ENCODE measurements at regions not wholly inside any gene's neighbourhood (a gene's known extent, or its start where the extent isn't known, plus 50 kb on each side); places are given as distances from the start of the nearest gene placed in this dataset.

GRCh38 chr9:16112116-16112515 lies 559.3 kb downstream of the CCDC171 start:
- DNase-seq = peak; percentile 71
- no peak for TF ChIP-seq CTCF (conservative IDR thresholded peaks at IDR 0.05)
- H3K36me3 ChIP-seq (ENCODE audit: control insufficient read depth, insufficient read depth, low read length) = no peaks in the 10 kb centered on the region
- H3K9ac ChIP-seq (ENCODE audit: extremely low read depth, low read length, poor library complexity, severe bottlenecking) = no peak overlapping the region
- no peaks in the 10 kb centered on the region for H3K27me3 ChIP-seq (ENCODE audit: control insufficient read depth, insufficient read depth, low read length, poor library complexity, severe bottlenecking)
- no peak overlapping the region for H3K4me3 ChIP-seq (ENCODE audit: low read length)
- Mint-ChIP-seq H3K9me3 (no peaks in the 10 kb centered on the region), H3K36me3 (ENCODE audit: low read depth) (no peaks in the 10 kb centered on the region), H3K4me3 (no peak overlapping the region), H3K4me1 (no peaks in the 10 kb centered on the region), H3K27me3 (ENCODE audit: insufficient read depth) (no peaks in the 10 kb centered on the region), H3K27ac (no peak overlapping the region)
- H3K27ac ChIP-seq (ENCODE audit: low read depth, low read length) = no peak overlapping the region
- WGBS, 2 experiments (ENCODE audit: insufficient coverage in 1 of 2, insufficient read length in 1 of 2) = 89 to 94% methylated on average over 5 to 6 of the region's 6 CpGs
- H3K4me1 ChIP-seq (ENCODE audit: control insufficient read depth, insufficient read depth, low read length) = no peaks in the 10 kb centered on the region
- H3K9me3 ChIP-seq (ENCODE audit: control insufficient read depth, low read length) = no peaks in the 10 kb centered on the region

DNA sequence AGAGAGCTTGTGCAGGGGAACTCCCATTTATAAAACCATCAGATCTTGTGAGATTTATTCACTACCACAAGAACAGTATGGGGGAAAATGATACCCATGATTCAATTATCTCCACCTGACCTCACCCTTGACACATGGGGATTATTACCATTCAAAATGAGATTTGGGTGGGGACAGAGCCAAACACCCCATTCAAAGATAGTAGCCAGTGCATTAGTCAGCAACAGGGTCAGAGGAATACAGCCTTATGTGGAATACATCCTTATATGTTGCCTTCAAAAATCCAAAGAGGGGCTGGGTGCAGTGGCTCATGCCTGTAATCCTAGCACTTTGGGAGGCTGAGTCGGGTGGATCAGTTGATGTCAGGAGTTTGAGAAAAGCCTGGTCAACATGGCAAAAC lies 563.2 kb downstream of the CCDC171 start:
- H3K4me3 Mint-ChIP-seq = no peak overlapping the region
- Histone ChIP-seq H3K9ac (ENCODE audit: extremely low read depth, low read length, poor library complexity, severe bottlenecking) (no peak overlapping the region), H3K27ac (ENCODE audit: low read depth, low read length) (no peak overlapping the region), H3K4me1 (ENCODE audit: control insufficient read depth, insufficient read depth, low read length) (no peaks in the 10 kb centered on the region), H3K36me3 (ENCODE audit: control insufficient read depth, insufficient read depth, low read length) (no peaks in the 10 kb centered on the region), H3K27me3 (ENCODE audit: control insufficient read depth, insufficient read depth, low read length, poor library complexity, severe bottlenecking) (no peaks in the 10 kb centered on the region), H3K9me3 (ENCODE audit: control insufficient read depth, low read length) (no peaks in the 10 kb centered on the region), H3K4me3 (ENCODE audit: low read length) (no peak overlapping the region)
- H3K4me1 Mint-ChIP-seq = peaks cover 13% of the 10 kb centered on the region
- no peak for TF ChIP-seq CTCF (conservative IDR thresholded peaks at IDR 0.05)
- no peaks in the 10 kb centered on the region for H3K9me3 Mint-ChIP-seq
- no peak overlapping the region for H3K27ac Mint-ChIP-seq
- no peak for DNase-seq
- H3K27me3 Mint-ChIP-seq (ENCODE audit: insufficient read depth) = no peaks in the 10 kb centered on the region
- 92% methylated on average over 1 of the region's 1 CpG; no CpG with 5 or more reads in 1 of the 2 experiments for WGBS, 2 experiments (ENCODE audit: insufficient coverage in 1 of 2, insufficient read length in 1 of 2)
- H3K36me3 Mint-ChIP-seq (ENCODE audit: low read depth) = no peaks in the 10 kb centered on the region

- Mint-ChIP-seq H3K27ac (no peak overlapping the region), H3K9me3 (no peaks in the 10 kb centered on the region)
Observed at GRCh38 chr9:16118043-16118442, 565.2 kb downstream of the CCDC171 start.

More at GRCh38 chr9:16118043-16118442, 565.2 kb downstream of the CCDC171 start:
- no peak overlapping the region for H3K9ac ChIP-seq (ENCODE audit: extremely low read depth, low read length, poor library complexity, severe bottlenecking)
- no peaks in the 10 kb centered on the region for H3K36me3 ChIP-seq (ENCODE audit: control insufficient read depth, insufficient read depth, low read length)
- no peak overlapping the region for H3K4me3 ChIP-seq (ENCODE audit: low read length)
- Mint-ChIP-seq H3K4me3 (no peak overlapping the region), H3K27me3 (ENCODE audit: insufficient read depth) (no peaks in the 10 kb centered on the region), H3K4me1 (peaks cover 13% of the 10 kb centered on the region), H3K36me3 (ENCODE audit: low read depth) (no peaks in the 10 kb centered on the region)
- no peak for TF ChIP-seq CTCF (conservative IDR thresholded peaks at IDR 0.05)
- no peaks in the 10 kb centered on the region for H3K9me3 ChIP-seq (ENCODE audit: control insufficient read depth, low read length)
- no peak overlapping the region for H3K27ac ChIP-seq (ENCODE audit: low read depth, low read length)
- H3K27me3 ChIP-seq (ENCODE audit: control insufficient read depth, insufficient read depth, low read length, poor library complexity, severe bottlenecking) = no peaks in the 10 kb centered on the region
- 100% methylated on average over 2 of the region's 2 CpGs; no CpG with 5 or more reads in 1 of the 2 experiments for WGBS, 2 experiments (ENCODE audit: insufficient coverage in 1 of 2, insufficient read length in 1 of 2)
- DNase-seq = no peak
- H3K4me1 ChIP-seq (ENCODE audit: control insufficient read depth, insufficient read depth, low read length) = no peaks in the 10 kb centered on the region
